Trophoblast cell (in vitro differentiated cells and primary cell): ENCODE measurements at regions not wholly inside any gene's neighbourhood (a gene's known extent, or its start where the extent isn't known, plus 50 kb on each side); places are given as distances from the start of the nearest gene placed in this dataset.

ENCODE experiments used
- DNase-seq, 2 donors: peaks; one replicate each; pipeline ENCODE4 v3.0.0-alpha.2; 2016
- H2AFZ ChIP-seq: 2 replicates; pipeline ENCODE4 v1.6.1; 2013; ENCODE audit warnings: low read length, moderate library complexity, mild to moderate bottlenecking; ENCODE audit not compliant: insufficient read depth, poor library complexity
- H2AK5ac ChIP-seq: 2 replicates; pipeline ENCODE4 v1.6.1; 2013; ENCODE audit warnings: mild to moderate bottlenecking, low read length
- H2BK120ac ChIP-seq: 2 replicates; pipeline ENCODE4 v1.6.1; 2013; ENCODE audit warnings: low read length, mild to moderate bottlenecking, moderate library complexity; ENCODE audit not compliant: insufficient read depth, poor library complexity
- H2BK12ac ChIP-seq: 2 replicates; pipeline ENCODE4 v1.6.1; 2013; ENCODE audit warnings: mild to moderate bottlenecking, low read length, moderate library complexity
- H2BK5ac ChIP-seq: 2 replicates; pipeline ENCODE4 v1.6.1; 2013; ENCODE audit warnings: low read length, low read depth, moderate library complexity, mild to moderate bottlenecking; ENCODE audit not compliant: poor library complexity
- H3K14ac ChIP-seq: 2 replicates; pipeline ENCODE4 v1.6.1; 2013; ENCODE audit warnings: mild to moderate bottlenecking, low read length
- H3K18ac ChIP-seq: 2 replicates; pipeline ENCODE4 v1.6.1; 2013; ENCODE audit warnings: mild to moderate bottlenecking, low read length
- H3K23ac ChIP-seq: 2 replicates; pipeline ENCODE4 v1.6.1; 2013; ENCODE audit warnings: low read length
- H3K27ac ChIP-seq: 2 replicates; pipeline ENCODE4 v1.5.1; 2013; ENCODE audit warnings: low read depth, mild to moderate bottlenecking, inconsistent platforms, low read length, moderate library complexity
- H3K27me3 ChIP-seq: 2 replicates; pipeline ENCODE4 v1.6.1; 2013; ENCODE audit warnings: inconsistent platforms, mild to moderate bottlenecking, low read length, moderate library complexity; ENCODE audit not compliant: insufficient read depth
- H3K36me3 ChIP-seq, 2 experiments: 1 replicate in 1 of 2; 2 replicates in 1 of 2; pipeline ENCODE4 v1.6.1; 2013; ENCODE audit warnings: low read length in 2 of 2, mild to moderate bottlenecking in 2 of 2, moderate library complexity in 1 of 2; ENCODE audit not compliant: insufficient read depth in 2 of 2, control insufficient read depth in 1 of 2
- H3K4ac ChIP-seq: 2 replicates; pipeline ENCODE4 v1.6.1; 2013; ENCODE audit warnings: low read depth, mild to moderate bottlenecking, low read length, moderate library complexity
- H3K4me1 ChIP-seq, 2 experiments: 1 replicate in 1 of 2; 2 replicates in 1 of 2; pipeline ENCODE4 v1.6.1; 2013; ENCODE audit warnings: low read length in 2 of 2, mild to moderate bottlenecking in 2 of 2, moderate library complexity in 1 of 2; ENCODE audit not compliant: insufficient read depth in 2 of 2, control insufficient read depth in 1 of 2
- H3K4me2 ChIP-seq: 2 replicates; pipeline ENCODE4 v1.6.1; 2013; ENCODE audit warnings: inconsistent platforms, mild to moderate bottlenecking, low read length, moderate library complexity
- H3K4me3 ChIP-seq: 2 replicates; pipeline ENCODE4 v1.5.1; 2013; ENCODE audit warnings: mild to moderate bottlenecking, low read depth, low read length, inconsistent platforms
- H3K79me1 ChIP-seq: one replicate; pipeline ENCODE4 v1.6.1; 2013; ENCODE audit warnings: low read length
- H3K79me2 ChIP-seq: 2 replicates; pipeline ENCODE4 v1.6.1; 2013; ENCODE audit warnings: low read length, mild to moderate bottlenecking; ENCODE audit not compliant: control insufficient read depth, insufficient read depth, poor library complexity
- H3K9ac ChIP-seq: 2 replicates; pipeline ENCODE4 v1.6.1; 2013; ENCODE audit warnings: mild to moderate bottlenecking, low read length
- H3K9me3 ChIP-seq: 2 replicates; pipeline ENCODE4 v1.6.1; 2013; ENCODE audit warnings: low read depth, mild to moderate bottlenecking, control low read depth, inconsistent platforms, low read length; ENCODE audit not compliant: insufficient read depth
- H4K12ac ChIP-seq: 2 replicates; pipeline ENCODE4 v1.6.1; 2013; ENCODE audit warnings: low read depth, mild to moderate bottlenecking, low read length, moderate library complexity
- H4K8ac ChIP-seq: 2 replicates; pipeline ENCODE4 v1.6.1; 2013; ENCODE audit warnings: low read depth, mild to moderate bottlenecking, low read length, moderate library complexity
- H4K91ac ChIP-seq: one replicate; pipeline ENCODE4 v1.6.1; 2013; ENCODE audit warnings: low read depth, mild to moderate bottlenecking, low read length, moderate library complexity
- WGBS: extraction: QIAGEN DNeasy Blood & Tissue Kit; methylation state at CpG from one replicate; pipeline ENCODE4 v1.1.7; 2013; ENCODE audit warnings: missing lambda C conversion rate; ENCODE audit not compliant: insufficient read length, insufficient coverage; ENCODE audit errors: extremely low coverage; 5-methylcytosine and 5-hydroxymethylcytosine counted together

- Histone ChIP-seq H3K23ac (no peak overlapping the region), H3K36me3 (no peaks in the 10 kb centered on the region), H3K4me2 (no peak overlapping the region), H3K18ac (no peak overlapping the region), H3K4me1 (no peaks in the 10 kb centered on the region), H3K27ac (no peak overlapping the region), H2AFZ (no peak overlapping the region), H3K14ac (no peak overlapping the region), H2AK5ac (no peak overlapping the region), H2BK12ac (no peak overlapping the region), H3K79me1 (no peaks in the 10 kb centered on the region), H2BK5ac (no peak overlapping the region), H3K27me3 (no peaks in the 10 kb centered on the region), H2BK120ac (no peak overlapping the region), H4K12ac (no peak overlapping the region), H4K91ac (no peak overlapping the region), H3K79me2 (no peaks in the 10 kb centered on the region), H3K4ac (no peak overlapping the region), H3K4me3 (no peak overlapping the region), H3K9me3 (no peaks in the 10 kb centered on the region), H4K8ac (no peak overlapping the region), H3K9ac (no peak overlapping the region)
- no peak for DNase-seq
- no CpG with 5 or more reads among the region's 4 CpGs for WGBS
Measured at GRCh38 chr4:12584116-12584875, 899.8 kb downstream of the RAB28 start.

GRCh38 chr4:12583275-12583674 lies 900.9 kb downstream of the RAB28 start:
- no peak overlapping the region for H2BK12ac ChIP-seq
- no peaks in the 10 kb centered on the region for H3K9me3 ChIP-seq
- no peak for DNase-seq
- no peaks in the 10 kb centered on the region for H3K27me3 ChIP-seq
- no peak overlapping the region for H4K91ac ChIP-seq
- H2AK5ac ChIP-seq = no peak overlapping the region
- no peak overlapping the region for H2BK120ac ChIP-seq
- no peak overlapping the region for H4K12ac ChIP-seq
- no peak overlapping the region for H4K8ac ChIP-seq
- no CpG with 5 or more reads among the region's 1 CpG for WGBS
- no peak overlapping the region for H3K4me2 ChIP-seq
- no peak overlapping the region for H2AFZ ChIP-seq
- H3K23ac ChIP-seq = no peak overlapping the region
- H2BK5ac ChIP-seq = no peak overlapping the region
- H3K18ac ChIP-seq = no peak overlapping the region
- no peaks in the 10 kb centered on the region for H3K79me2 ChIP-seq
- H3K27ac ChIP-seq = no peak overlapping the region
- no peaks in the 10 kb centered on the region for H3K4me1 ChIP-seq
- H3K14ac ChIP-seq = no peak overlapping the region
- no peak overlapping the region for H3K4me3 ChIP-seq
- no peaks in the 10 kb centered on the region for H3K36me3 ChIP-seq
- no peak overlapping the region for H3K4ac ChIP-seq
- H3K79me1 ChIP-seq = no peaks in the 10 kb centered on the region
- no peak overlapping the region for H3K9ac ChIP-seq

- Histone ChIP-seq H4K12ac (no peak overlapping the region), H2BK120ac (no peak overlapping the region), H3K18ac (no peak overlapping the region), H3K27ac (no peak overlapping the region), H3K79me2 (no peaks in the 10 kb centered on the region), H2BK5ac (no peak overlapping the region), H3K36me3 (no peaks in the 10 kb centered on the region), H3K9ac (no peak overlapping the region), H2AFZ (no peak overlapping the region), H2AK5ac (no peak overlapping the region), H3K14ac (no peak overlapping the region), H4K91ac (no peak overlapping the region), H3K4me1 (no peaks in the 10 kb centered on the region), H3K27me3 (no peaks in the 10 kb centered on the region), H4K8ac (no peak overlapping the region), H3K4ac (no peak overlapping the region), H3K79me1 (no peaks in the 10 kb centered on the region), H3K9me3 (no peaks in the 10 kb centered on the region), H3K4me2 (no peak overlapping the region), H2BK12ac (no peak overlapping the region), H3K23ac (no peak overlapping the region), H3K4me3 (no peak overlapping the region)
- DNase-seq = no peak
- WGBS = no CpG with 5 or more reads among the region's 5 CpGs
Measured at GRCh38 chr4:12580787-12581186, 903.4 kb downstream of the RAB28 start.

- Histone ChIP-seq H2AK5ac (no peak overlapping the region), H3K14ac (no peak overlapping the region), H3K36me3 (no peaks in the 10 kb centered on the region), H3K79me1 (no peaks in the 10 kb centered on the region), H3K9me3 (no peaks in the 10 kb centered on the region), H4K8ac (no peak overlapping the region), H2BK5ac (no peak overlapping the region), H3K9ac (no peak overlapping the region), H3K27me3 (no peaks in the 10 kb centered on the region), H3K4me1 (no peaks in the 10 kb centered on the region), H3K4me3 (no peak overlapping the region), H3K18ac (no peak overlapping the region), H2BK12ac (no peak overlapping the region), H2AFZ (no peak overlapping the region), H3K23ac (no peak overlapping the region), H3K4ac (no peak overlapping the region), H4K91ac (no peak overlapping the region), H3K79me2 (no peaks in the 10 kb centered on the region), H2BK120ac (no peak overlapping the region), H3K4me2 (no peak overlapping the region), H4K12ac (no peak overlapping the region), H3K27ac (no peak overlapping the region)
- no CpG with 5 or more reads among the region's 6 CpGs for WGBS
- DNase-seq = no peak
Measured at GRCh38 chr4:12579172-12579571, 905.0 kb downstream of the RAB28 start.
